HL-60 (cell line): ENCODE measurements at regions not wholly inside any gene's neighbourhood (a gene's known extent, or its start where the extent isn't known, plus 50 kb on each side); places are given as distances from the start of the nearest gene placed in this dataset.

Experiments
- CTCF ChIP-seq: IDR thresholded peaks from one replicate; pipeline ENCODE4 v1.5.1; 2011; ENCODE audit warnings: low read length, control low read depth, inconsistent platforms; ENCODE audit not compliant: insufficient read depth
- POLR2AphosphoS5 ChIP-seq: IDR thresholded peaks from 2 replicates; pipeline ENCODE4 v1.6.1; 2012; ENCODE audit warnings: low read depth

GRCh38 chr2:10987439-10987838 is 75.7 kb downstream of the KCNF1 start:
- TF ChIP-seq CTCF (no peak), POLR2AphosphoS5 (no peak)
